ENCODE measurements at regions not wholly inside any gene's neighbourhood (a gene's known extent, or its start where the extent isn't known, plus 50 kb on each side); places are given as distances from the start of the nearest gene placed in this dataset.
"Not testable (repeated sequence)": the region's sequence is repeated elsewhere in the genome, so short reads cannot be mapped to it uniquely, and the experiment has no call there.

DNA sequence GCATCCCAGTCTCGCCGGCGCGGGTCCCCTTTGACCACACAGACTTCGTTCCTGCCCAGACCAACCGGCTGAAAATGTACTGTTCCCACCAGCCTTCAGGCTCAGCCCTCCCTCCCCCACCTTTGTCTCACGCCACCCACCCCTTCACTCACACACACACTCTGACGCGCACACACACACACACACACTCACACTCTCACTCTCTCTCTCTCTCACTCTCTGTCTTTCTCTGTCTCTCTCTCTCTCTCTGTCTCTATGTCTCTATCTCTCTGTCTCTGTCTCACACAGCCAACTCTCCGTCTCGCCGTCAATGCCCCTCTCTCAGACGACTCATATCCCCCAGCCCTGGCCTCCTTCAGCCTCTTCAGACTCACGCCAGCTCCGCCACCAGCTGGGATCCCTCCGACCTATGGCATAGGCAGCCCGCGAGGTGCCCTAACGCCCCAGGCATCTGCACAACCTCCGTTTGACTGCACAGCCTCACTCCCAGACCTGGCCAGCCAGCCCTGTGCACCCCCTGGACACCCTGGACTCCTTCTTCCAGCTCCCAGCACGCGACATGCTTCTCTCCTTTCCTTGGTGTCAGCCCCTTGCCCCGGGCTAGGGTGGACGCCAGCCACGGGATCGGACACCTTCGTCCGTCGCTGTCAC is 53.4 kb upstream of the FCGR2A start:
- TF ChIP-seq, protein P1, sequence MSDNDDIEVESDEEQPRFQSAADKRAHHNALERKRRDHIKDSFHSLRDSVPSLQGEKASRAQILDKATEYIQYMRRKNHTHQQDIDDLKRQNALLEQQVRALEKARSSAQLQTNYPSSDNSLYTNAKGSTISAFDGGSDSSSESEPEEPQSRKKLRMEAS (IDR thresholded peaks at IDR 0.05; ENCODE audit: low read depth): not testable (repeated sequence)
- TF ChIP-seq, protein P2, sequence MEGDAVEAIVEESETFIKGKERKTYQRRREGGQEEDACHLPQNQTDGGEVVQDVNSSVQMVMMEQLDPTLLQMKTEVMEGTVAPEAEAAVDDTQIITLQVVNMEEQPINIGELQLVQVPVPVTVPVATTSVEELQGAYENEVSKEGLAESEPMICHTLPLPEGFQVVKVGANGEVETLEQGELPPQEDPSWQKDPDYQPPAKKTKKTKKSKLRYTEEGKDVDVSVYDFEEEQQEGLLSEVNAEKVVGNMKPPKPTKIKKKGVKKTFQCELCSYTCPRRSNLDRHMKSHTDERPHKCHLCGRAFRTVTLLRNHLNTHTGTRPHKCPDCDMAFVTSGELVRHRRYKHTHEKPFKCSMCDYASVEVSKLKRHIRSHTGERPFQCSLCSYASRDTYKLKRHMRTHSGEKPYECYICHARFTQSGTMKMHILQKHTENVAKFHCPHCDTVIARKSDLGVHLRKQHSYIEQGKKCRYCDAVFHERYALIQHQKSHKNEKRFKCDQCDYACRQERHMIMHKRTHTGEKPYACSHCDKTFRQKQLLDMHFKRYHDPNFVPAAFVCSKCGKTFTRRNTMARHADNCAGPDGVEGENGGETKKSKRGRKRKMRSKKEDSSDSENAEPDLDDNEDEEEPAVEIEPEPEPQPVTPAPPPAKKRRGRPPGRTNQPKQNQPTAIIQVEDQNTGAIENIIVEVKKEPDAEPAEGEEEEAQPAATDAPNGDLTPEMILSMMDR (IDR thresholded peaks at IDR 0.05): not testable (repeated sequence)
- not testable (repeated sequence) for TF ChIP-seq POLR2AphosphoS5 (IDR thresholded peaks at IDR 0.05; ENCODE audit: low read depth, low read length); YY1 (IDR thresholded peaks at IDR 0.05; ENCODE audit: low read depth); EZH2phosphoT487 (IDR thresholded peaks at IDR 0.05; ENCODE audit: borderline replicate concordance, low read depth); RFX5 (IDR thresholded peaks at IDR 0.05; ENCODE audit: low read length); MXI1 (IDR thresholded peaks at IDR 0.05; ENCODE audit: low read depth, low read length)
- TF ChIP-seq, protein P3, sequence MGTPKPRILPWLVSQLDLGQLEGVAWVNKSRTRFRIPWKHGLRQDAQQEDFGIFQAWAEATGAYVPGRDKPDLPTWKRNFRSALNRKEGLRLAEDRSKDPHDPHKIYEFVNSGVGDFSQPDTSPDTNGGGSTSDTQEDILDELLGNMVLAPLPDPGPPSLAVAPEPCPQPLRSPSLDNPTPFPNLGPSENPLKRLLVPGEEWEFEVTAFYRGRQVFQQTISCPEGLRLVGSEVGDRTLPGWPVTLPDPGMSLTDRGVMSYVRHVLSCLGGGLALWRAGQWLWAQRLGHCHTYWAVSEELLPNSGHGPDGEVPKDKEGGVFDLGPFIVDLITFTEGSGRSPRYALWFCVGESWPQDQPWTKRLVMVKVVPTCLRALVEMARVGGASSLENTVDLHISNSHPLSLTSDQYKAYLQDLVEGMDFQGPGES (IDR thresholded peaks at IDR 0.05; ENCODE audit: low read depth, low read length): not testable (repeated sequence)

All from SK-N-SH (cell line).